SK-N-SH (cell line): ENCODE measurements at regions not wholly inside any gene's neighbourhood (a gene's known extent, or its start where the extent isn't known, plus 50 kb on each side); places are given as distances from the start of the nearest gene placed in this dataset.

Experiments
- CHD2 ChIP-seq: fragments of 150-350 bp; IDR thresholded peaks from 2 replicates; pipeline ENCODE4 v1.6.1; 2018; ENCODE audit warnings: low read length; ENCODE audit not compliant: partially characterized antibody
- CTCF ChIP-seq: fragments of 200-600 bp; sonication (generic); IDR thresholded peaks from 2 replicates; pipeline ENCODE4 v1.6.1; 2017; ENCODE audit warnings: antibody characterized with exemption, mild to moderate bottlenecking, moderate library complexity
- FOXJ3 ChIP-seq: sonication (generic); formaldehyde crosslinking; IDR thresholded peaks from 2 replicates; pipeline ENCODE4 v1.5.1; 2020; ENCODE audit warnings: mild to moderate bottlenecking, missing genetic modification reagents
- FOXM1 ChIP-seq: IDR thresholded peaks from 2 replicates; pipeline ENCODE4 v1.4.0; 2012; ENCODE audit warnings: low read depth, mild to moderate bottlenecking
- GABPA ChIP-seq: IDR thresholded peaks from 2 replicates; pipeline ENCODE4 v1.4.0; 2012; ENCODE audit warnings: low read depth, mild to moderate bottlenecking
- MXI1 ChIP-seq: IDR thresholded peaks from 2 replicates; pipeline ENCODE4 v1.6.1; 2012; ENCODE audit warnings: mild to moderate bottlenecking, low read depth, low read length, improper control_type of control experiment
- POLR2AphosphoS5 ChIP-seq: IDR thresholded peaks from 2 replicates; pipeline ENCODE4 v1.6.1; 2012; ENCODE audit warnings: low read depth, low read length
- RAD21 ChIP-seq: IDR thresholded peaks from 2 replicates; pipeline ENCODE4 v1.6.1; 2012; ENCODE audit warnings: mild to moderate bottlenecking, low read length
- REST ChIP-seq: IDR thresholded peaks from 2 replicates; pipeline ENCODE4 v1.6.1; 2012; ENCODE audit warnings: mild to moderate bottlenecking, low read depth, low read length, moderate library complexity
- RFX5 ChIP-seq: IDR thresholded peaks from 2 replicates; pipeline ENCODE4 v1.6.1; 2012; ENCODE audit warnings: mild to moderate bottlenecking, improper control_type of control experiment, low read length
- SIN3A ChIP-seq: IDR thresholded peaks from 2 replicates; pipeline ENCODE4 v1.6.1; 2012; ENCODE audit warnings: low read depth, mild to moderate bottlenecking, low read length, moderate library complexity, borderline replicate concordance
- TAF1 ChIP-seq: IDR thresholded peaks from 2 replicates; pipeline ENCODE4 v1.6.1; 2012; ENCODE audit warnings: low read depth, mild to moderate bottlenecking, low read length, moderate library complexity, borderline replicate concordance
- USF2 ChIP-seq: fragments of 150-350 bp; IDR thresholded peaks from 2 replicates; pipeline ENCODE4 v1.6.1; 2017; ENCODE audit warnings: antibody characterized with exemption, low read length, low read depth, borderline replicate concordance

GRCh38 chr2:242030226-242030575, 160.7 kb downstream of the RTP5 start:
- TF ChIP-seq MXI1: no peak
- 0 out of 2 replicates have a peak, but pooled peaks have one; percentile 2 for TF ChIP-seq CTCF
- no peak for TF ChIP-seq USF2
- no peak for TF ChIP-seq RFX5
- no peak for TF ChIP-seq RAD21
- TF ChIP-seq POLR2AphosphoS5: no peak
- no peak for TF ChIP-seq FOXM1
- TF ChIP-seq CHD2: no peak
- no peak for TF ChIP-seq TAF1
- TF ChIP-seq SIN3A: no peak
- TF ChIP-seq FOXJ3 (CRISPR knock-in tag): no peak
- no peak for TF ChIP-seq GABPA
- no peak for TF ChIP-seq REST
